ENCODE measurements at regions not wholly inside any gene's neighbourhood (a gene's known extent, or its start where the extent isn't known, plus 50 kb on each side); places are given as distances from the start of the nearest gene placed in this dataset.
"Not testable (repeated sequence)": the region's sequence is repeated elsewhere in the genome, so short reads cannot be mapped to it uniquely, and the experiment has no call there.

- DNase-seq: no peak
These were observed 1094.0 kb downstream of the TMEM121 start for GRCh38 chr14:106620368-106620767.

DNA sequence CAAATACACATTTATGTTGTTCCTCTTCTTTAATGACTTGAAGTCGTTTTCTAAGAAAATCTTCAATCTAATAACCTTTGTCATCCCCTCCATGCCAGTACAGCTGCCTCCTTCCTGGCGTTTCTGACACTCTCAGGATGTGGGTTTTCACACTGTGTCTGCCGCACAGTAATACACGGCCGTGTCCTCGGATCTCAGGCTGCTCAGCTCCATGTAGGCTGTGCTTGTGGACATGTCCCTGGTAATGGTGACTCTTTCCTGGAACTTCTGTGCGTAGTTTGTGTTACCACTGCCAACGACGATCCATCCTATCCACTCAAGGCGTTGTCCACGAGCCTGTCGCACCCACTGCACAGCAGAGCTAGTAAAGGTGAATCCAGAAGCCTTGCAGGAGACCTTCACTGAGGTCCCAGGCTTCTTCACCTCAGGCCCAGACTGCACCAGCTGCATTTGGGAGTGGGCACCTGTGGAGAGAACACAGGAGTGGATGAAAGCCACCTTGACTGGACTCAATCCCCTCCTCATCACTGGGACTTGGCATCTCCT is 1095.9 kb downstream of the TMEM121 start:
- no peak for DNase-seq

- DNase-seq: no peak
These were observed 1098.8 kb downstream of the TMEM121 start for GRCh38 chr14:106625186-106625585.

DNA sequence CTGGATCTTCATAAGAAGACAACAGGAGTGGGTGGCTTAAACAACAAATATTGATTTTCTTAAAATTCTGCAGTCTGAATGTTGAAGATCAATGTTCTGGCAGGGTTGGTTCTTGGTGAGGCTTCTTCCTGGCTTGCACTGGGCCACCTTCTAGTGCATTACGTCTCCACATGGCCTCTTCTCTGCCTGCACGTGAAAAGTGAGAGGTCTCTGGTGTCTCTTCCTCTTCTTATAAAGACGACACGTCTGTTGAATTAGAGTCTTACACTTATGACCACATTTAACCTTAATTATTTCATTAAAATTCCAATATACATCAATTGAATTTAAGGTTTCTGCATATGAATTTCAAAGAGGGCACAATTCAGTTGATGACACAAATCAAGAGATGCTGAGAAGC is 1100.1 kb downstream of the TMEM121 start:
- not testable (repeated sequence) for DNase-seq

DNA sequence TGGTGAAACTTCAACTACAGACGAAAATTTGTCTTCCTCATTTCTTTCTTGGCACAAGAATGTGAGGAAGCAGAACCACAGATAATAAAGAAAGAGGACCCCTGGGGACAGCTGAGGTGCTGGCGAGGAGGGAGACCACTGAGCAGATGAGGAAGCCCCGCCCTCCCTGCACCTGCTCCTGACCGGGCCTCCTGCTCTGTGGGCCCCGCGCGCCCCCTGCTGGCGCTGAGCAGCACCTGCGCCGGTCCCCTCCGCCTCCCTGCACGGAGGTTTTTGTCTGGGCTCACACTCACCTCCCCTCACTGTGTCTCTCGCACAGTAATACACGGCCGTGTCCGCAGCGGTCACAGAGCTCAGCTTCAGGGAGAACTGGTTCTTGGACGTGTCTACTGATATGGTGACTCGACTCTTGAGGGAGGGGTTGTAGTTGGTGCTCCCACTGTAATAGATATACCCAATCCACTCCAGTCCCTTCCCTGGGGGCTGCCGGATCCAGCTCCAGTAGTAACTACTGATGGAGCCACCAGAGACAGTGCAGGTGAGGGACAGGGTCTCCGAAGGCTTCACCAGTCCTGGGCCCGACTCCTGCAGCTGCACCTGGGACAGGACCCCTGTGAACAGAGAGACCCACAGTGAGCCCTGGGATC is 1100.7 kb downstream of the TMEM121 start:
- not testable (repeated sequence) for DNase-seq

GRCh38 chr14:106631879-106632278 is 1105.5 kb downstream of the TMEM121 start:
- no peak for DNase-seq

- DNase-seq: no peak
These were observed 1107.3 kb downstream of the TMEM121 start for GRCh38 chr14:106633721-106634120.

GRCh38 chr14:106635569-106635968 is 1109.2 kb downstream of the TMEM121 start:
- no peak for DNase-seq

DNA sequence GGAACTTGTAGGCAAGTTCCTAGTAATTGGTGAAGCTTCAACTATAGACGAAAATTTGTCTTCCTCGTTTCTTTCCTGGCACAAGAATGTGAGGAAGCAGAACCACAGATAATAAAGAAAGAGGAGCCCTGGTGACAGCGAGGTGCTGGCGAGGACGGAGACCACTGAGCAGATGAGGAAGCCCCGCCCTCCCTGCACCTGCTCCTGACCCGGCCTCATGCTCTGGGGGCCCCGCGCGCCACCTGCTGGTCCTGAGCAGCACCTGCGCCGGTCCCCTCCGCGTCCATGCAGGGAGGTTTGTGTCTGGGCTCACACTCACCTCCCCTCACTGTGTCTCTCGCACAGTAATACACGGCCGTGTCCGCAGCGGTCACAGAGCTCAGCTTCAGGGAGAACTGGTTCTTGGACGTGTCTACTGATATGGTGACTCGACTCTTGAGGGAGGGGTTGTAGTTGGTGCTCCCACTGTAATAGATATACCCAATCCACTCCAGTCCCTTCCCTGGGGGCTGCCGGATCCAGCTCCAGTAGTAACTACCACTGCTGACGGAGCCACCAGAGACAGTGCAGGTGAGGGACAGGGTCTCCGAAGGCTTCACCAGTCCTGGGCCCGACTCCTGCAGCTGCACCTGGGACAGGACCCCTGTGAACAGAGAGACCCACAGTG is 1112.5 kb downstream of the TMEM121 start:
- DNase-seq: not testable (repeated sequence)

DNA sequence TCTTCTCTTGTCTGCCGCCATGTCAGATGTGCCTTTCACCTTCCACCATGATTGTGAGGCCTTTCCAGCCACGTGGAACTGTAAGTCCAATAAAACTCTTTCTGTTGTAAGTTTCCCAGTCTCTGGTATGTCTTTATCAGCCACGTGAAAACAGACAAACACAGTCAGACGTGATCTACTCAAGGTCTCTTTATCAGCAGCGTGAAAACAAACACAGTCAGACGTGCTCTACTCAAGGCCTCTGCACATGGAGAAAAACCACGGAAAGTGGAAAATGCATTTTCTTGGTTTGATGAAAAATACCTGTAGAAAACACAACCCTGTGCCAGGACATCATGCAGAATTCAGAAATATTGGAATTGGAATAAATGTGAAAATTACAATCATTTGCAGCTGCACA is 1115.7 kb downstream of the TMEM121 start:
- DNase-seq: no peak

DNA sequence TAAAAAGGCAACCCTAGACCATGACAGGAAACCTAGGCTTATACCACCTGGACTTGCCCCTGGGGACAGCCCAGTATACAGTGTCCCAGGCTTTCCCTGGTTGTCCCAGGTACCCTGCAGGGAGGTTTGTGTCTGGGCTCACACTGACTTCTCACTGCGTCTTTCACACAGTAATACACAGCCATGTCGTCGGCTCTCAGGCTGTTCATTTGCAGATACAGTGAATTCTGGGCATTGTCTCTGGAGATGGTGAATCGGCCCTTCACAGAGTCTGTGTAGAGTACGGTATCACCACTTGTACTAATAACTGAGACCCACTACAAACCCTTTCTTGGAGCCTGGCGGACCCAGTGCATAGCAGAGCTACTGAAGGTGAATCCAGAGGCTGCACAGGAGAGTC is 1116.6 kb downstream of the TMEM121 start:
- DNase-seq: not testable (repeated sequence)

DNA sequence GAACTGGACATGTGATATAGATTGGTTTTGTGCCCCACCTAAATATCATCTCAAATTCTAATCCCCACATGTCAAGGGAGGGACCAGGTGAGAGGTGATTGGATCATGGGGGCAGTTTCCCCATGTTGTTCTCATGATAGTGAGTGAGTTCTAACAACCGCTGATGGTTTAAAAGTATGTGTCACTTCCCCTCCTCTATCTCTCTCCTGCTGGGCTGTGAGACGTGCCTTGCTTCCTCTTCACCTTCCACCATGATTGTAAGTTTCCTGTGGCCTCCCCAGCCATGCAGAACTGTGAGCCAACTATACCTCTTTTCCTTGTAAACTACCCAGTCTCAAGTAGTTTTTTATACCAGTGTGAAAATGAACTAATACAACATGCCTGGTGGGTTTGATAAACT is 1122.5 kb downstream of the TMEM121 start:
- DNase-seq: not testable (repeated sequence)

- DNase-seq: no peak
These were observed 1124.6 kb downstream of the TMEM121 start for GRCh38 chr14:106651016-106651415.

- no peak for DNase-seq
These were observed 1126.1 kb downstream of the TMEM121 start for GRCh38 chr14:106652494-106652893.

- no peak for DNase-seq
These were observed 1131.1 kb downstream of the TMEM121 start for GRCh38 chr14:106657460-106657859.

DNA sequence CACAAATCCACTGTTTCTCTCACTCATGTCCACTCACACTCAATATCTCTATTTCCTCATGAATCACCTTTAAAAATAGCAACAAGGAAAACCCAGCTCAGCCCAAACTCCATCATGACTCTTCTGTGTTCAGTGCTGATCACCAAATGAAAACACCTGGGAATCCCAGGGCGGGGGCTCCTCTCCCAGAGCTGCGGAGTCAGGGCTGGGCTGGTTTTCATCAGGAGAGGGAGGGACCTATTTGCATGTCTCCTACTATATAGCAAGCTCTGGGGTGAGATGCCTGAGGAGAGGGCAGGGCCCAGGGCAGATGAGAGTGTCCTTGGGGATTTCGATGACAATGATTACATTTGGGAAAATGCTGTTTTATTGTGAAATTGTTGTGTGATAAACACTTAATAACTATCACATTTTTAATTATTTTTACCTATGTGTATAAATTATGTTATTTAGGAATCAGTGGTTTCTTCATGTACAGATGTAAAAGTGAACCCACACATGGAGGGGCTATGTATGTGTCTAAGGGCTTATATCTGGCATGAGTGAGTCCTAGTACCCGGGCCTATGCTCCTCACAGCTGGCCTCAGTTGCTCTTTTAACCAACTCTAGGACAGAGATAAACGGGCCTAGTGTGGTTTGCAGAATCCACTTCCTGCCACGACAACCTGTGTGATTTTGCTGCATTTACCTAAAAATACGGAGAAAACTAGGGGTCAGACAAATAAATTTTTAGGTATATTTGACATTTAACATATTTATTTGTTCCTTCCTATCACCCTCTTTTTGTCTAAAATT is 1131.9 kb downstream of the TMEM121 start:
- DNase-seq: not testable (repeated sequence)

GRCh38 chr14:106661561-106661960 is 1135.2 kb downstream of the TMEM121 start:
- DNase-seq: not testable (repeated sequence)

GRCh38 chr14:106662936-106663550 is 1136.7 kb downstream of the TMEM121 start:
- no peak for DNase-seq

- DNase-seq: not testable (repeated sequence)
These were observed 1137.5 kb downstream of the TMEM121 start for GRCh38 chr14:106663805-106664410.

DNA sequence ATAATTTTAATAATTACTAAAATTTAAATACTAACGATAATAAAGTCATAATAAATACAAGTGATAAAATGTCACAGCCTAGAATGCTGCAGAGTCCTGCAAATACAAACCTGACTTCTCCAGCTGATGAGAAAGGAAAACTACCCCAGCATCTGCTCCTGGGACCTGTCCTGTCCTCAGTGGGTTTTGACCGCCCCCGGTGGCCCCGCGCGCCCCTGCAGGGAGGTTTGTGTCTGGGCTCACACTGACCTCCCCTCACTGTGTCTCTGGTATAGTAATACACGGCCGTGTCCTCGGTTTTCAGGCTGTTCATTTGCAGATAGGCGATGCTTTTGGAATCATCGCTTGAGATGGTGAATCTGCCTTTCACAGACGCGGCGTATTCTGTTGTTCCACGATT is 1139.4 kb downstream of the TMEM121 start:
- no peak for DNase-seq

GRCh38 chr14:106666341-106666740 is 1140.0 kb downstream of the TMEM121 start:
- no peak for DNase-seq

DNA sequence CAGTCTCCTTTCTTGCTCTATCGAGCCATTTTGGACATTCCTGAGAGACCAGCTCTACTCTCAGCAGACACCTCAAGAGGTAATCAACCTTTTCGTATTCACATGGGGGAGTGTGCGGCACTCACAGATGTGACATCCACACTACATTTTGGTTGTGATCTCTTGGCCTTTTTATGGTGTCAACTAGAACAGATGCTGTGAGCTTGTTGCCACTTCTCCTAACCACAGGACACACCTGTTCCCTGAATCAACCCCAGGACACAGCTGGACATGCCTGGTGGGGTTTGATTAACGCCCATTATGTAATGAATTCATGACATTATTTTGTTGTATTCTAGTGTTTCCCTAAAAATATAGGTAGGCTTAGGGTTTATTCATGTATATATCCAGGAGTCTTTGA is 1143.6 kb downstream of the TMEM121 start:
- DNase-seq: no peak

- not testable (repeated sequence) for DNase-seq
These were observed 1147.7 kb downstream of the TMEM121 start for GRCh38 chr14:106674093-106674492.
